H1 (cell line): ENCODE measurements at regions not wholly inside any gene's neighbourhood (a gene's known extent, or its start where the extent isn't known, plus 50 kb on each side); places are given as distances from the start of the nearest gene placed in this dataset.

Experiments
- BACH1 ChIP-seq: IDR thresholded peaks from 2 replicates; pipeline ENCODE4 v1.6.1; 2012; ENCODE audit warnings: low read length, improper control_type of control experiment
- EP300 ChIP-seq, 2 experiments: IDR thresholded peaks; 1 replicate in 1 of 2; 2 replicates in 1 of 2; pipeline ENCODE4 v1.6.1; 2011 to 2012; ENCODE audit warnings: low read depth in 2 of 2, low read length in 2 of 2, mild to moderate bottlenecking in 2 of 2, borderline replicate concordance in 1 of 2, inconsistent platforms in 1 of 2, moderate library complexity in 1 of 2
- HDAC2 ChIP-seq, 2 experiments: fragments of 300-600 bp in 1 of 2; sonication (generic) in 1 of 2; IDR thresholded peaks; 2 replicates each; pipeline ENCODE4 v1.6.1; 2011 to 2012; ENCODE audit warnings: low read depth in 2 of 2, low read length in 2 of 2, mild to moderate bottlenecking in 2 of 2, moderate library complexity in 2 of 2, borderline replicate concordance in 1 of 2, inconsistent platforms in 1 of 2
- RAD21 ChIP-seq, 2 experiments: IDR thresholded peaks in 1 of 2; conservative IDR thresholded peaks in 1 of 2; 2 replicates each; pipeline ENCODE4 v1.6.1; 2011; ENCODE audit warnings: low read depth in 2 of 2, low read length in 2 of 2, improper control_type of control experiment in 1 of 2, inconsistent platforms in 1 of 2, mild to moderate bottlenecking in 1 of 2, moderate library complexity in 1 of 2
- SAP30 ChIP-seq: fragments of 300-600 bp; sonication (generic); IDR thresholded peaks from 2 replicates; pipeline ENCODE4 v1.7.1; 2012; ENCODE audit warnings: low read length, moderate library complexity, mild to moderate bottlenecking, inconsistent platforms; ENCODE audit not compliant: insufficient read depth, insufficient replicate concordance
- TAF1 ChIP-seq: IDR thresholded peaks from 2 replicates; pipeline ENCODE4 v1.6.1; 2011; ENCODE audit warnings: mild to moderate bottlenecking, low read depth, low read length

- TF ChIP-seq RAD21 (IDR thresholded peaks at IDR 0.05 in 1 of 2, conservative IDR thresholded peaks at IDR 0.05 in 1 of 2; ENCODE audit: low read depth in 2 of 2, low read length in 2 of 2) (no peak), HDAC2 (IDR thresholded peaks at IDR 0.05; ENCODE audit: borderline replicate concordance in 1 of 2, low read depth in 2 of 2, low read length in 2 of 2) (no peak), SAP30 (no peak), BACH1 (no peak), EP300 (IDR thresholded peaks at IDR 0.05; ENCODE audit: borderline replicate concordance in 1 of 2, low read depth in 2 of 2, low read length in 2 of 2) (no peak), TAF1 (no peak)
Measured at GRCh38 chr15:81811736-81812135, 234.1 kb downstream of the MEX3B start (continued).
